NB4 (cell line): ENCODE measurements at regions not wholly inside any gene's neighbourhood (a gene's known extent, or its start where the extent isn't known, plus 50 kb on each side); places are given as distances from the start of the nearest gene placed in this dataset.

ENCODE experiments used
- MAX ChIP-seq: IDR thresholded peaks from 2 replicates; pipeline ENCODE4 v1.6.1; 2011; ENCODE audit warnings: low read depth, low read length
- MYC ChIP-seq: IDR thresholded peaks from 2 replicates; pipeline ENCODE4 v1.6.1; 2011; ENCODE audit warnings: low read depth, low read length
- POLR2A ChIP-seq: IDR thresholded peaks from 2 replicates; pipeline ENCODE4 v1.6.1; 2011; ENCODE audit warnings: mild to moderate bottlenecking; ENCODE audit not compliant: insufficient read length; ENCODE audit errors: extremely low read depth
- TF ChIP-seq, protein P1 (sequence below): IDR thresholded peaks from one replicate; pipeline ENCODE4 v1.5.1; 2012; ENCODE audit warnings: low read depth, low read length

DNA sequence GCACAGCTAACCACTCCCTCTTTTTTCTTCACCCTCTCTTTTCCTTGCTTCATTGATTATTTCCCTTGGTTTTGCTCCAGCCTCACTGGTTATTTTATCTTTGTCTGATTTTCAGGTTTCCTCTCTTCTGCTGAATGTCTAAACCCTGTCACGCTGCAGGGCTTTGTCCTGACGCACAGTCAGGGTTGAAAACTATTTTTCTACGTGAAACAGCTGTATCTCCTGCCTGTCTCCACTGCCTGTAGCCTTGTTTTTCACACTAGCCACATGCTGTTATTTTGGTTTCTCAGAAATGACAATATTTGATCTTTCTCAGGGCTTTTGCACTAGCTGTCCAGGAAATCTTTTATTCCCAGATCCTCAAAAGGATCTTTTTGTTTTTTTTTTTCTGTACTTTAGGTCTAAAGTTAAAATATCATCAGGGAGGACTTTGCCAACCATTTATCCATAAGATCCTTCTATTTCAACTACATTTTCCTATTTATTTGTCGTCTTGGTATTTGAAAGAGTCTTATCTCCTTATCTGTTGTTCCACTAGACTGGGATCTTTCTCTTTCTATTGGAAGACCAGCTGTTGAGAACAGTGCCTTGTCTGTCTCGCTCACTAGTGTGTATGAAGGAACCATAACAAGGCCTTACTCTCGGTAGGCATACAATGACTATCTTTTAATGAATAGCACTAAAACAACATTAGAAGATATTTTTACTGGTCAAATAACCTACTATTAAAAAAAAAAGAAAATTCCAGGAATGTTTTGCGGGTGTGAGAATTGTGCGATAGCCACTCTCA is 164.3 kb downstream of the PDHA2 start:
- no peak for TF ChIP-seq POLR2A
- TF ChIP-seq, protein P1, sequence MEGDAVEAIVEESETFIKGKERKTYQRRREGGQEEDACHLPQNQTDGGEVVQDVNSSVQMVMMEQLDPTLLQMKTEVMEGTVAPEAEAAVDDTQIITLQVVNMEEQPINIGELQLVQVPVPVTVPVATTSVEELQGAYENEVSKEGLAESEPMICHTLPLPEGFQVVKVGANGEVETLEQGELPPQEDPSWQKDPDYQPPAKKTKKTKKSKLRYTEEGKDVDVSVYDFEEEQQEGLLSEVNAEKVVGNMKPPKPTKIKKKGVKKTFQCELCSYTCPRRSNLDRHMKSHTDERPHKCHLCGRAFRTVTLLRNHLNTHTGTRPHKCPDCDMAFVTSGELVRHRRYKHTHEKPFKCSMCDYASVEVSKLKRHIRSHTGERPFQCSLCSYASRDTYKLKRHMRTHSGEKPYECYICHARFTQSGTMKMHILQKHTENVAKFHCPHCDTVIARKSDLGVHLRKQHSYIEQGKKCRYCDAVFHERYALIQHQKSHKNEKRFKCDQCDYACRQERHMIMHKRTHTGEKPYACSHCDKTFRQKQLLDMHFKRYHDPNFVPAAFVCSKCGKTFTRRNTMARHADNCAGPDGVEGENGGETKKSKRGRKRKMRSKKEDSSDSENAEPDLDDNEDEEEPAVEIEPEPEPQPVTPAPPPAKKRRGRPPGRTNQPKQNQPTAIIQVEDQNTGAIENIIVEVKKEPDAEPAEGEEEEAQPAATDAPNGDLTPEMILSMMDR, result no peak
- TF ChIP-seq MAX, result no peak
- no peak for TF ChIP-seq MYC
